WTC11 (cell line): ENCODE measurements at regions not wholly inside any gene's neighbourhood (a gene's known extent, or its start where the extent isn't known, plus 50 kb on each side); places are given as distances from the start of the nearest gene placed in this dataset.

Experiments used
- ATAC-seq: fragments of 200-7000 bp; cut with Tn5 transposase; 2 replicates; pipeline ENCODE4 v1.10.0; 2021; ENCODE audit warnings: mild to moderate bottlenecking, moderate library complexity
- CTCF ChIA-PET: fragments of 300-600 bp; sonication (Branson Sonifier 250); formaldehyde crosslinking; loops from one replicate; lab custom pipeline; 2021; ENCODE audit warnings: antibody characterized with exemption; lab: Charles Lee
- POLR2A ChIA-PET: fragments of 350-600 bp; sonication (Branson Sonifier 250); formaldehyde crosslinking; loops from one replicate; lab custom pipeline; 2021; ENCODE audit warnings: antibody characterized with exemption; lab: Charles Lee
- DNase-seq: peaks from one replicate; pipeline ENCODE4 v3.0.0; 2021; ENCODE audit warnings: low spot score
- H3K27ac Mint-ChIP-seq: 2 replicates; pipeline ENCODE4 v1.8.0; 2021; ENCODE audit warnings: mixed read lengths
- H3K27me3 Mint-ChIP-seq: 2 replicates; pipeline ENCODE4 v1.8.0; 2021; ENCODE audit warnings: low read depth, mild to moderate bottlenecking, moderate library complexity, mixed read lengths
- H3K36me3 Mint-ChIP-seq: 2 replicates; pipeline ENCODE4 v1.8.0; 2021; ENCODE audit warnings: mixed read lengths
- H3K4me1 Mint-ChIP-seq: 2 replicates; pipeline ENCODE4 v1.8.0; 2022; ENCODE audit warnings: mixed read lengths
- H3K4me3 Mint-ChIP-seq: 2 replicates; pipeline ENCODE4 v1.8.0; 2021; ENCODE audit warnings: mild to moderate bottlenecking, moderate library complexity, mixed read lengths
- H3K9me3 Mint-ChIP-seq: 2 replicates; pipeline ENCODE4 v1.8.0; 2021; ENCODE audit warnings: mixed read lengths
- CBFB ChIP-seq: sonication (generic); formaldehyde crosslinking; IDR thresholded peaks from 2 replicates; pipeline ENCODE4 v1.8.1; 2022; ENCODE audit warnings: mild to moderate bottlenecking, low read depth, missing genetic modification reagents
- ERG ChIP-seq: fragments of 250-450 bp; sonication (Bioruptor Pico); IDR thresholded peaks from 2 replicates; pipeline ENCODE4 v1.8.0; 2021; ENCODE audit warnings: mild to moderate bottlenecking
- FOXP1 ChIP-seq: sonication (generic); formaldehyde crosslinking; IDR thresholded peaks from 2 replicates; pipeline ENCODE4 v1.8.0; 2022; ENCODE audit warnings: missing genetic modification reagents, mild to moderate bottlenecking, moderate library complexity, borderline replicate concordance
- GABPB1 ChIP-seq: sonication (generic); formaldehyde crosslinking; IDR thresholded peaks from 2 replicates; pipeline ENCODE4 v1.8.1; 2023; ENCODE audit warnings: mild to moderate bottlenecking, missing genetic modification reagents
- NFE2L1 ChIP-seq: sonication (generic); formaldehyde crosslinking; IDR thresholded peaks from 2 replicates; pipeline ENCODE4 v1.8.1; 2023; ENCODE audit warnings: missing genetic modification reagents
- NR2C2 ChIP-seq: sonication (generic); formaldehyde crosslinking; IDR thresholded peaks from 2 replicates; pipeline ENCODE4 v1.8.0; 2022; ENCODE audit warnings: mild to moderate bottlenecking, missing genetic modification reagents
- OVOL2 ChIP-seq: fragments of 250-450 bp; sonication (Bioruptor Pico); IDR thresholded peaks from 2 replicates; pipeline ENCODE4 v1.9.0; 2021; ENCODE audit warnings: mild to moderate bottlenecking, borderline replicate concordance
- TCF7 ChIP-seq: sonication (generic); formaldehyde crosslinking; IDR thresholded peaks from 2 replicates; pipeline ENCODE4 v1.8.0; 2022; ENCODE audit warnings: mild to moderate bottlenecking, low read depth, missing genetic modification reagents, moderate library complexity
- USF2 ChIP-seq: sonication (generic); formaldehyde crosslinking; IDR thresholded peaks from 2 replicates; pipeline ENCODE4 v1.8.1; 2023; ENCODE audit warnings: mild to moderate bottlenecking, missing genetic modification reagents, moderate library complexity
- ZBTB43 ChIP-seq: sonication (generic); formaldehyde crosslinking; IDR thresholded peaks from 2 replicates; pipeline ENCODE4 v1.8.1; 2023; ENCODE audit warnings: mild to moderate bottlenecking, missing genetic modification reagents
- ZNF121 ChIP-seq: sonication (generic); formaldehyde crosslinking; IDR thresholded peaks from 2 replicates; pipeline ENCODE4 v1.8.0; 2023; ENCODE audit warnings: missing genetic modification reagents
- ZNF317 ChIP-seq: sonication (generic); formaldehyde crosslinking; IDR thresholded peaks from 2 replicates; pipeline ENCODE4 v1.8.1; 2023; ENCODE audit warnings: low read depth, mild to moderate bottlenecking, moderate library complexity, missing genetic modification reagents, borderline replicate concordance
- TF ChIP-seq, protein P1 (sequence below): fragments of 200-600 bp; IDR thresholded peaks from 2 replicates; pipeline ENCODE4 v1.8.0; 2022; ENCODE audit warnings: antibody characterized with exemption
- TF ChIP-seq, protein P2 (sequence below): fragments of 250-450 bp; sonication (Bioruptor Pico); IDR thresholded peaks from 2 replicates; pipeline ENCODE4 v1.9.0; 2021; ENCODE audit warnings: moderate library complexity, mild to moderate bottlenecking, inconsistent platforms, borderline replicate concordance
- TF ChIP-seq, protein P3 (sequence below): sonication (generic); formaldehyde crosslinking; IDR thresholded peaks from 2 replicates; pipeline ENCODE4 v1.8.1; 2023; ENCODE audit warnings: mild to moderate bottlenecking, missing genetic modification reagents, moderate library complexity
- TF ChIP-seq, protein P4 (sequence below): sonication (generic); formaldehyde crosslinking; IDR thresholded peaks from 2 replicates; pipeline ENCODE4 v1.8.0; 2023; ENCODE audit warnings: missing genetic modification reagents, mild to moderate bottlenecking, borderline replicate concordance

GRCh38 chr11:94708176-94708575 lies 60.0 kb upstream of the AMOTL1 start:
- peaks cover 35% of the 10 kb centered on the region for H3K4me1 Mint-ChIP-seq
- ChIA-PET CTCF (no interaction called here), POLR2A (no interaction called here)
- no peak overlapping the region for H3K4me3 Mint-ChIP-seq
- no peak overlapping the region for H3K27ac Mint-ChIP-seq
- DNase-seq (no peak), ATAC-seq (peak; percentile 71)
- H3K36me3 Mint-ChIP-seq, result no peaks in the 10 kb centered on the region
- H3K27me3 Mint-ChIP-seq, result peaks cover 3% of the 10 kb centered on the region; the same call in 1 of the 2 replicates
- H3K9me3 Mint-ChIP-seq, result 0 out of 2 replicates have a peak, but pooled peaks cover 3% of the 10 kb centered on the region
- TF ChIP-seq FOXP1 (CRISPR knock-in tag) (no peak), ZNF317 (CRISPR knock-in tag) (no peak)
- TF ChIP-seq, protein P1, sequence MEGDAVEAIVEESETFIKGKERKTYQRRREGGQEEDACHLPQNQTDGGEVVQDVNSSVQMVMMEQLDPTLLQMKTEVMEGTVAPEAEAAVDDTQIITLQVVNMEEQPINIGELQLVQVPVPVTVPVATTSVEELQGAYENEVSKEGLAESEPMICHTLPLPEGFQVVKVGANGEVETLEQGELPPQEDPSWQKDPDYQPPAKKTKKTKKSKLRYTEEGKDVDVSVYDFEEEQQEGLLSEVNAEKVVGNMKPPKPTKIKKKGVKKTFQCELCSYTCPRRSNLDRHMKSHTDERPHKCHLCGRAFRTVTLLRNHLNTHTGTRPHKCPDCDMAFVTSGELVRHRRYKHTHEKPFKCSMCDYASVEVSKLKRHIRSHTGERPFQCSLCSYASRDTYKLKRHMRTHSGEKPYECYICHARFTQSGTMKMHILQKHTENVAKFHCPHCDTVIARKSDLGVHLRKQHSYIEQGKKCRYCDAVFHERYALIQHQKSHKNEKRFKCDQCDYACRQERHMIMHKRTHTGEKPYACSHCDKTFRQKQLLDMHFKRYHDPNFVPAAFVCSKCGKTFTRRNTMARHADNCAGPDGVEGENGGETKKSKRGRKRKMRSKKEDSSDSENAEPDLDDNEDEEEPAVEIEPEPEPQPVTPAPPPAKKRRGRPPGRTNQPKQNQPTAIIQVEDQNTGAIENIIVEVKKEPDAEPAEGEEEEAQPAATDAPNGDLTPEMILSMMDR, result no peak
- TF ChIP-seq, protein P2, sequence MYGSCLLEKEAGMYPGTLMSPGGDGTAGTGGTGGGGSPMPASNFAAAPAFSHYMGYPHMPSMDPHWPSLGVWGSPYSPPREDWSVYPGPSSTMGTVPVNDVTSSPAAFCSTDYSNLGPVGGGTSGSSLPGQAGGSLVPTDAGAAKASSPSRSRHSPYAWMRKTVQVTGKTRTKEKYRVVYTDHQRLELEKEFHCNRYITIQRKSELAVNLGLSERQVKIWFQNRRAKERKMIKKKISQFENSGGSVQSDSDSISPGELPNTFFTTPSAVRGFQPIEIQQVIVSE (CRISPR knock-in tag), result no peak

- no peak for TF ChIP-seq USF2 (CRISPR knock-in tag)
- TF ChIP-seq, protein P3, sequence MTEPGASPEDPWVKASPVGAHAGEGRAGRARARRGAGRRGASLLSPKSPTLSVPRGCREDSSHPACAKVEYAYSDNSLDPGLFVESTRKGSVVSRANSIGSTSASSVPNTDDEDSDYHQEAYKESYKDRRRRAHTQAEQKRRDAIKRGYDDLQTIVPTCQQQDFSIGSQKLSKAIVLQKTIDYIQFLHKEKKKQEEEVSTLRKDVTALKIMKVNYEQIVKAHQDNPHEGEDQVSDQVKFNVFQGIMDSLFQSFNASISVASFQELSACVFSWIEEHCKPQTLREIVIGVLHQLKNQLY (CRISPR knock-in tag), result no peak
- TF ChIP-seq, protein P4, sequence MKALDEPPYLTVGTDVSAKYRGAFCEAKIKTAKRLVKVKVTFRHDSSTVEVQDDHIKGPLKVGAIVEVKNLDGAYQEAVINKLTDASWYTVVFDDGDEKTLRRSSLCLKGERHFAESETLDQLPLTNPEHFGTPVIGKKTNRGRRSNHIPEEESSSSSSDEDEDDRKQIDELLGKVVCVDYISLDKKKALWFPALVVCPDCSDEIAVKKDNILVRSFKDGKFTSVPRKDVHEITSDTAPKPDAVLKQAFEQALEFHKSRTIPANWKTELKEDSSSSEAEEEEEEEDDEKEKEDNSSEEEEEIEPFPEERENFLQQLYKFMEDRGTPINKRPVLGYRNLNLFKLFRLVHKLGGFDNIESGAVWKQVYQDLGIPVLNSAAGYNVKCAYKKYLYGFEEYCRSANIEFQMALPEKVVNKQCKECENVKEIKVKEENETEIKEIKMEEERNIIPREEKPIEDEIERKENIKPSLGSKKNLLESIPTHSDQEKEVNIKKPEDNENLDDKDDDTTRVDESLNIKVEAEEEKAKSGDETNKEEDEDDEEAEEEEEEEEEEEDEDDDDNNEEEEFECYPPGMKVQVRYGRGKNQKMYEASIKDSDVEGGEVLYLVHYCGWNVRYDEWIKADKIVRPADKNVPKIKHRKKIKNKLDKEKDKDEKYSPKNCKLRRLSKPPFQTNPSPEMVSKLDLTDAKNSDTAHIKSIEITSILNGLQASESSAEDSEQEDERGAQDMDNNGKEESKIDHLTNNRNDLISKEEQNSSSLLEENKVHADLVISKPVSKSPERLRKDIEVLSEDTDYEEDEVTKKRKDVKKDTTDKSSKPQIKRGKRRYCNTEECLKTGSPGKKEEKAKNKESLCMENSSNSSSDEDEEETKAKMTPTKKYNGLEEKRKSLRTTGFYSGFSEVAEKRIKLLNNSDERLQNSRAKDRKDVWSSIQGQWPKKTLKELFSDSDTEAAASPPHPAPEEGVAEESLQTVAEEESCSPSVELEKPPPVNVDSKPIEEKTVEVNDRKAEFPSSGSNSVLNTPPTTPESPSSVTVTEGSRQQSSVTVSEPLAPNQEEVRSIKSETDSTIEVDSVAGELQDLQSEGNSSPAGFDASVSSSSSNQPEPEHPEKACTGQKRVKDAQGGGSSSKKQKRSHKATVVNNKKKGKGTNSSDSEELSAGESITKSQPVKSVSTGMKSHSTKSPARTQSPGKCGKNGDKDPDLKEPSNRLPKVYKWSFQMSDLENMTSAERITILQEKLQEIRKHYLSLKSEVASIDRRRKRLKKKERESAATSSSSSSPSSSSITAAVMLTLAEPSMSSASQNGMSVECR (CRISPR knock-in tag), result no peak
- TF ChIP-seq, all 79 proteins: peak for 0
- Mint-ChIP-seq H3K27me3 (peaks cover 3% of the 10 kb centered on the region; the same call in 1 of the 2 replicates), H3K36me3 (no peaks in the 10 kb centered on the region), H3K27ac (no peak overlapping the region), H3K4me3 (no peak overlapping the region), H3K4me1 (peaks cover 35% of the 10 kb centered on the region), H3K9me3 (peaks cover 4% of the 10 kb centered on the region)
- ATAC-seq, result no peak
- ChIA-PET POLR2A (no interaction called here), CTCF (no interaction called here)
- DNase-seq, result no peak
These were observed 59.5 kb upstream of the AMOTL1 start for GRCh38 chr11:94708642-94709041.

DNA sequence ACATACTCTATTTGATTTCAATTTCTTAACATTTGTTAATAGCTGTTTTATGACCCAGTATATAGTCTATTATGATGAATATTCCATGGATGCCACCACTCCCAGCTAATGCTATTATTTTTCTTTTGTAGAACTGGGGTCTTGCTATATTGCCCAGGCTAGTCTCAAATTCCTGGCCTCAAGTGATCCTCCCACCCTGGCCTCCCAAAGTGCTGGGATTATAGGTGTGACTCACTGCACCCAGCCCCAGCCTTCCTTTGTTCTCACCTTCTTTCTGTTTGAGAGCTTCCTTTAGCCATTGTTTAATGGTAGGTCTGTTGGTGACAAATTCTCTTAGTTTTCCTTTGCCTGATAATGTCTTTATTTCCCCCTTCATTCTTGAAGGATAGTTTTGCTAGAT lies 52.9 kb upstream of the AMOTL1 start:
- ATAC-seq, result no peak
- Mint-ChIP-seq H3K27ac (no peak overlapping the region), H3K4me3 (no peak overlapping the region), H3K4me1 (0 out of 2 replicates have a peak, but pooled peaks cover 4% of the 10 kb centered on the region), H3K9me3 (peaks cover 16% of the 10 kb centered on the region), H3K27me3 (no peaks in the 10 kb centered on the region), H3K36me3 (peaks cover 6% of the 10 kb centered on the region)
- TF ChIP-seq GABPB1 (CRISPR knock-in tag), result no peak
- peak; percentile 85 for TF ChIP-seq ZNF121 (CRISPR knock-in tag)
- CTCF ChIA-PET, result interaction anchor here (1.0 kb wide), 1 partner anchor 26 kb away, joined by 3 read pairs; no protein-coding TSS in a partner anchor
- no peak for DNase-seq
- POLR2A ChIA-PET, result no interaction called here

- Mint-ChIP-seq H3K4me1 (peaks cover 12% of the 10 kb centered on the region), H3K27ac (no peak overlapping the region), H3K27me3 (no peaks in the 10 kb centered on the region), H3K9me3 (peaks cover 16% of the 10 kb centered on the region), H3K36me3 (peaks cover 6% of the 10 kb centered on the region), H3K4me3 (no peak overlapping the region)
- DNase-seq, result no peak
- ChIA-PET POLR2A (no interaction called here), CTCF (no interaction called here)
- ATAC-seq, result no peak
- TF ChIP-seq TCF7 (CRISPR knock-in tag) (no peak), OVOL2 (CRISPR knock-in tag) (no peak), ERG (CRISPR knock-in tag) (no peak), ZBTB43 (CRISPR knock-in tag) (no peak), NFE2L1 (no peak), NR2C2 (CRISPR knock-in tag) (no peak), CBFB (CRISPR knock-in tag) (no peak)
These were observed 50.5 kb upstream of the AMOTL1 start for GRCh38 chr11:94717667-94718066.
